Stomach (tissue), 4 donors: ENCODE measurements at regions not wholly inside any gene's neighbourhood (a gene's known extent, or its start where the extent isn't known, plus 50 kb on each side); places are given as distances from the start of the nearest gene placed in this dataset.

Source experiments
- EP300 ChIP-seq: sonication (generic); formaldehyde crosslinking; IDR thresholded peaks from one replicate; pipeline ENCODE4 v1.6.1; 2017; ENCODE audit warnings: antibody characterized with exemption
- POLR2A ChIP-seq, 4 donors: fragments of 450-650 bp; IDR thresholded peaks; one replicate each; pipeline ENCODE4 v1.6.1; 2016; ENCODE audit warnings: antibody characterized with exemption in 4 of 4, control low read depth in 2 of 4, mild to moderate bottlenecking in 1 of 4, moderate library complexity in 1 of 4
- POLR2AphosphoS5 ChIP-seq, 3 donors: sonication (generic); formaldehyde crosslinking; IDR thresholded peaks; one replicate each; pipeline ENCODE4 v1.6.1; 2016; ENCODE audit warnings: antibody characterized with exemption in 3 of 3
- TF ChIP-seq, protein P1 (sequence below), 7 experiments: fragments of 450-650 bp in 4 of 7; fragments of 200-600 bp in 3 of 7; sonication (generic) in 3 of 7; IDR thresholded peaks; one replicate each; pipeline ENCODE4 v1.5.1; 2016 to 2019; ENCODE audit warnings: antibody characterized with exemption in 7 of 7, control low read depth in 2 of 7, mild to moderate bottlenecking in 1 of 7

DNA sequence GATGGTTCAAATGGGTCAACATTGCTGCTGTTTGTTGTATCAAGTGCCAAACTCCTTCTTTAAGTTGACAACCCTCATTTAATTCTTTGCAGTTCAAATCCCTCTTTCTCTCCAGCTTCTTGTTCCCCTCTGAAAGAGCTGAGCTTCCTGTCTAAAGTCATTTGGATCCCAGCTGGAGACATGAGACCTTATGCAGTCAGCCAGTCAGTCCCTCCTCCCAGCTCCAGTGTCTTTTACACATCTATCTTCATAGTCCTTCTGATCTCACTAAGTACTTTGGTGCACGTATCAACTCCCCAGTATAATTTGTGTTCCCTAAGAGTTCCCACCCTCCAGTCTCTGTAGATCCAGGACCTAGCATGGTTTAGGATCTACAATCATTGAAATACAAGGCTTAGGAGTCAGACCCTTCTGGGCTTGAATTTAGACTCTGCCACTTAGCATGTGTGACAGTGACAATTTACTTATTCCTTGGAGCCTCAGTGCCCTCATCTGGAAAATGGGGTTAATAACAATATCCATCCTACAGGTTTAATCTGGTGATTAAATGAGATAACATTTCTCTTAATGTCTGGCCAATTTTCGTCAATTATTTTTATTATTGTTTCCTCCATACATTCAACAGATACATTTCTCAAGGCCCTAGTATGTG lies 102.8 kb upstream of the SEMA6D start:
- TF ChIP-seq POLR2A (IDR thresholded peaks at IDR 0.05) = no peak
- no peak for TF ChIP-seq POLR2AphosphoS5 (IDR thresholded peaks at IDR 0.05)
- TF ChIP-seq, protein P1, sequence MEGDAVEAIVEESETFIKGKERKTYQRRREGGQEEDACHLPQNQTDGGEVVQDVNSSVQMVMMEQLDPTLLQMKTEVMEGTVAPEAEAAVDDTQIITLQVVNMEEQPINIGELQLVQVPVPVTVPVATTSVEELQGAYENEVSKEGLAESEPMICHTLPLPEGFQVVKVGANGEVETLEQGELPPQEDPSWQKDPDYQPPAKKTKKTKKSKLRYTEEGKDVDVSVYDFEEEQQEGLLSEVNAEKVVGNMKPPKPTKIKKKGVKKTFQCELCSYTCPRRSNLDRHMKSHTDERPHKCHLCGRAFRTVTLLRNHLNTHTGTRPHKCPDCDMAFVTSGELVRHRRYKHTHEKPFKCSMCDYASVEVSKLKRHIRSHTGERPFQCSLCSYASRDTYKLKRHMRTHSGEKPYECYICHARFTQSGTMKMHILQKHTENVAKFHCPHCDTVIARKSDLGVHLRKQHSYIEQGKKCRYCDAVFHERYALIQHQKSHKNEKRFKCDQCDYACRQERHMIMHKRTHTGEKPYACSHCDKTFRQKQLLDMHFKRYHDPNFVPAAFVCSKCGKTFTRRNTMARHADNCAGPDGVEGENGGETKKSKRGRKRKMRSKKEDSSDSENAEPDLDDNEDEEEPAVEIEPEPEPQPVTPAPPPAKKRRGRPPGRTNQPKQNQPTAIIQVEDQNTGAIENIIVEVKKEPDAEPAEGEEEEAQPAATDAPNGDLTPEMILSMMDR (IDR thresholded peaks at IDR 0.05) = no peak
- no peak for TF ChIP-seq EP300
